H1 (cell line): ENCODE measurements at regions not wholly inside any gene's neighbourhood (a gene's known extent, or its start where the extent isn't known, plus 50 kb on each side); places are given as distances from the start of the nearest gene placed in this dataset.

Experiments used
- CTCF ChIA-PET: fragments of 300-600 bp; sonication (Branson Sonifier 250); formaldehyde crosslinking; loops from one replicate; lab custom pipeline; 2021; ENCODE audit not compliant: partially characterized antibody; lab: Charles Lee
- POLR2A ChIA-PET: fragments of 300-600 bp; sonication (Branson Sonifier 250); formaldehyde crosslinking; loops from one replicate; lab custom pipeline; 2021; ENCODE audit warnings: inconsistent platforms; ENCODE audit not compliant: partially characterized antibody; lab: Charles Lee
- DNase-seq, 2 experiments: peaks; one replicate each; pipeline versions ENCODE4 v3.0.0 to v3.0.0-alpha.2; 2010 to 2022; ENCODE audit warnings: low spot score in 2 of 2, low read depth in 1 of 2, mixed read lengths in 1 of 2
- FAIRE-seq: peaks from 2 replicates; lab custom pipeline; 2011; peaks lifted over from hg19 to GRCh38; lab: Jason Lieb, UNC
- H2AFZ ChIP-seq: 2 replicates; pipeline ENCODE4 v1.8.1; 2012; ENCODE audit warnings: low read length, inconsistent platforms
- H2AK5ac ChIP-seq: 2 replicates; pipeline ENCODE4 v1.6.1; 2013; ENCODE audit warnings: low read depth, low read length
- H2BK120ac ChIP-seq: replicated peaks from 2 replicates; pipeline ENCODE3; 2013; ENCODE audit warnings: low read depth, low read length, inconsistent platforms
- H2BK12ac ChIP-seq: 2 replicates; pipeline ENCODE4 v1.6.1; 2013; ENCODE audit warnings: low read depth, low read length
- H2BK15ac ChIP-seq: 2 replicates; pipeline ENCODE4 v1.6.1; 2013; ENCODE audit warnings: low read length
- H2BK20ac ChIP-seq: 2 replicates; pipeline ENCODE4 v1.6.1; 2013; ENCODE audit warnings: low read length
- H2BK5ac ChIP-seq: 2 replicates; pipeline ENCODE4 v1.6.1; 2013; ENCODE audit warnings: low read depth, low read length
- H3K14ac ChIP-seq: 2 replicates; pipeline ENCODE4 v1.6.1; 2013; ENCODE audit warnings: inconsistent platforms; ENCODE audit not compliant: insufficient read length
- H3K18ac ChIP-seq: 2 replicates; pipeline ENCODE4 v1.6.1; 2013; ENCODE audit warnings: low read length; ENCODE audit errors: extremely low read depth
- H3K23ac ChIP-seq: 2 replicates; pipeline ENCODE4 v1.6.1; 2013; ENCODE audit warnings: inconsistent platforms; ENCODE audit not compliant: insufficient read length
- H3K23me2 ChIP-seq: 2 replicates; pipeline ENCODE4 v1.6.1; 2013; ENCODE audit warnings: low read depth, low read length
- H3K27ac ChIP-seq: 2 replicates; pipeline ENCODE4 v1.6.1; 2011; ENCODE audit warnings: low read depth, low read length, inconsistent platforms
- H3K27me3 ChIP-seq, 4 experiments: replicated peaks in 1 of 4; 1 replicate in 1 of 4; 2 replicates in 3 of 4; pipeline versions ENCODE4 v1.6.1 to v1.8.1; 2011 to 2013; ENCODE audit warnings: low read length in 3 of 4, mild to moderate bottlenecking in 3 of 4, inconsistent platforms in 2 of 4, mixed read lengths in 2 of 4, moderate library complexity in 1 of 4; ENCODE audit not compliant: control insufficient read depth in 3 of 4, insufficient read depth in 3 of 4; ENCODE audit errors: extremely low read depth in 1 of 4
- H3K36me3 ChIP-seq, 4 experiments: 2 replicates each; pipeline versions ENCODE4 v1.6.1 to v1.8.1; 2011 to 2013; ENCODE audit warnings: mild to moderate bottlenecking in 4 of 4, low read length in 3 of 4, moderate library complexity in 2 of 4, control low read depth in 1 of 4, inconsistent platforms in 1 of 4; ENCODE audit not compliant: insufficient read depth in 4 of 4, control insufficient read depth in 2 of 4
- H3K4ac ChIP-seq: replicated peaks from 2 replicates; pipeline ENCODE3; 2013; ENCODE audit warnings: low read length, low read depth, mixed read lengths, inconsistent platforms; ENCODE audit not compliant: insufficient read length
- H3K4me1 ChIP-seq, 4 experiments: replicated peaks in 1 of 4; 1 replicate in 1 of 4; 2 replicates in 3 of 4; pipeline versions ENCODE4 v1.6.1 to v1.8.1; 2011 to 2013; ENCODE audit warnings: low read length in 3 of 4, inconsistent platforms in 2 of 4, mixed read lengths in 1 of 4; ENCODE audit not compliant: insufficient read depth in 4 of 4, control insufficient read depth in 3 of 4
- H3K4me2 ChIP-seq, 2 experiments: 2 replicates each; pipeline versions ENCODE4 v1.6.1 to v1.8.1; 2011 to 2013; ENCODE audit warnings: low read depth in 2 of 2, low read length in 2 of 2, control low read depth in 1 of 2, inconsistent platforms in 1 of 2, mild to moderate bottlenecking in 1 of 2; ENCODE audit not compliant: insufficient read depth in 1 of 2
- H3K4me3 ChIP-seq, 4 experiments: fragments of 200-600, 300-600 bp in 1 of 4; sonication (generic), shearing (Covaris generic), sonication (Bioruptor Twin) in 1 of 4; 2 replicates each; pipeline versions ENCODE4 v1.5.1 to v1.8.1; 2011 to 2016; ENCODE audit warnings: low read length in 4 of 4, low read depth in 3 of 4, control low read depth in 2 of 4, inconsistent platforms in 2 of 4, mild to moderate bottlenecking in 2 of 4, mixed read lengths in 1 of 4, moderate library complexity in 1 of 4; ENCODE audit not compliant: insufficient read depth in 2 of 4; ENCODE audit errors: extremely low read depth in 1 of 4
- H3K56ac ChIP-seq: replicated peaks from 2 replicates; pipeline ENCODE3; 2013; ENCODE audit warnings: low read depth, mild to moderate bottlenecking, mixed read lengths, low read length, inconsistent platforms; ENCODE audit not compliant: insufficient read length
- H3K79me1 ChIP-seq: 2 replicates; pipeline ENCODE4 v1.6.1; 2013; ENCODE audit warnings: low read depth, low read length, control low read depth
- H3K79me2 ChIP-seq, 2 experiments: 2 replicates each; pipeline versions ENCODE4 v1.6.1 to v1.8.1; 2012 to 2013; ENCODE audit warnings: low read length in 2 of 2, mild to moderate bottlenecking in 2 of 2, inconsistent platforms in 1 of 2; ENCODE audit not compliant: insufficient read depth in 2 of 2, control insufficient read depth in 1 of 2
- H3K9ac ChIP-seq, 4 experiments: replicated peaks in 1 of 4; 1 replicate in 1 of 4; 2 replicates in 3 of 4; pipeline versions ENCODE4 v1.6.1 to v1.8.1; 2011 to 2013; ENCODE audit warnings: low read depth in 3 of 4, low read length in 3 of 4, control low read depth in 2 of 4, mild to moderate bottlenecking in 2 of 4, moderate library complexity in 2 of 4, inconsistent platforms in 1 of 4; ENCODE audit errors: extremely low read depth in 1 of 4
- H3K9me3 ChIP-seq, 2 experiments: 2 replicates each; pipeline versions ENCODE4 v1.6.1 to v1.8.1; 2012 to 2013; ENCODE audit warnings: mild to moderate bottlenecking in 2 of 2, moderate library complexity in 2 of 2, control low read depth in 1 of 2, inconsistent platforms in 1 of 2, low read depth in 1 of 2, low read length in 1 of 2, mixed read lengths in 1 of 2; ENCODE audit not compliant: insufficient read depth in 2 of 2
- H4K20me1 ChIP-seq, 2 experiments: replicated peaks in 1 of 2; 2 replicates each; pipeline versions ENCODE3 to v1.8.1; 2011 to 2013; ENCODE audit warnings: inconsistent platforms in 2 of 2, low read length in 2 of 2, mild to moderate bottlenecking in 1 of 2; ENCODE audit not compliant: insufficient read depth in 2 of 2, control insufficient read depth in 1 of 2
- H4K5ac ChIP-seq: 2 replicates; pipeline ENCODE4 v1.6.1; 2013; ENCODE audit warnings: low read length, low read depth, mixed read lengths, inconsistent platforms; ENCODE audit not compliant: insufficient read length
- H4K8ac ChIP-seq: 2 replicates; pipeline ENCODE4 v1.8.0; 2013; ENCODE audit warnings: mild to moderate bottlenecking, moderate library complexity, low read length, inconsistent platforms; ENCODE audit not compliant: insufficient read depth; ENCODE audit errors: extremely low read depth
- H4K91ac ChIP-seq: replicated peaks from 2 replicates; pipeline ENCODE3; 2013; ENCODE audit warnings: low read length, mixed read lengths, inconsistent platforms; ENCODE audit not compliant: insufficient read length
- CTBP2 ChIP-seq: IDR thresholded peaks from 2 replicates; pipeline ENCODE4 v1.7.0; 2011; ENCODE audit warnings: borderline replicate concordance, mild to moderate bottlenecking, moderate library complexity, mixed read lengths, low read length; ENCODE audit not compliant: insufficient read depth, insufficient read length
- POU5F1 ChIP-seq: IDR thresholded peaks from 2 replicates; pipeline ENCODE4 v1.6.1; 2011; ENCODE audit warnings: low read depth, mild to moderate bottlenecking, low read length, moderate library complexity
- WGBS, 2 experiments: shearing (Covaris generic) in 1 of 2; methylation state at CpG; one replicate each; pipeline versions ENCODE4 v1.1.6 to v1.1.7; 2013 to 2015; ENCODE audit warnings: low lambda C conversion rate in 2 of 2, mixed read lengths in 2 of 2, inconsistent platforms in 1 of 2, low coverage in 1 of 2, missing lambda C conversion rate in 1 of 2; ENCODE audit not compliant: insufficient replicate concordance in 2 of 2, insufficient coverage in 1 of 2, insufficient read length in 1 of 2; ENCODE audit errors: extremely low coverage in 1 of 2, missing lambda C conversion rate in 1 of 2; 5-methylcytosine and 5-hydroxymethylcytosine counted together
- TF ChIP-seq, protein P1 (sequence below): IDR thresholded peaks from 2 replicates; pipeline ENCODE4 v1.6.1; 2012; ENCODE audit warnings: inconsistent platforms
- TF ChIP-seq, protein P2 (sequence below): IDR thresholded peaks from 2 replicates; pipeline ENCODE4 v1.6.1; 2012; ENCODE audit warnings: inconsistent platforms

DNA sequence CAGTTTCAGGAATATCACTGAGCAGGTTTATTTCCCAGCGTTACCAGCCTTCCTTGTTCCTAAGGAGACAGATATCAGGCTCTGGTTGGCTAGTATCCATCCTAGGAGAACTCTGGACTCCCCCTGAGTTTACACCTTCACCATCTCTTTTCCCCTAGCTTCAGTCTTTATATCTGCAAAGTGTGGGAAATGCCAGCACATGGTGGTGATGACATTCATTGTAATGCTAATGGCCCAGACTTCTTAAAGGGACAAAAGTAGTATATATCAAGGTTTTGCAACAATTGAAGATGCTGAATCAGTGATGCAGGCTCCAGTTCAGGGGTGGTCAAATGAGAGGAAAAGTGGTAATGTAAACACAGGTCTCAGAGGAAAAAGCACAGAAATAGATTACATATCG is 224.3 kb upstream of the SYNDIG1 start:
- H3K27me3 ChIP-seq: no peaks in the 10 kb centered on the region
- no peak for DNase-seq
- H2BK12ac ChIP-seq: no peak overlapping the region
- H3K14ac ChIP-seq: no peak overlapping the region
- peaks cover 0 to 2% of the 10 kb centered on the region in 2 experiments for H4K20me1 ChIP-seq
- H3K4me1 ChIP-seq: no peaks in the 10 kb centered on the region
- POLR2A ChIA-PET: no interaction called here
- WGBS, 2 experiments: 75% methylated on average over 2 of the region's 2 CpGs; no CpG with 5 or more reads in 1 of the 2 experiments
- 0 out of 4 replicates have a peak, but pooled peaks cover 0 to 2% of the 10 kb centered on the region in 2 experiments for H3K9me3 ChIP-seq
- H3K79me1 ChIP-seq: no peaks in the 10 kb centered on the region
- no peak overlapping the region for H2BK5ac ChIP-seq
- no peak overlapping the region for H2AFZ ChIP-seq
- no peak overlapping the region for H2BK20ac ChIP-seq
- H3K56ac ChIP-seq: no peak overlapping the region
- H3K23me2 ChIP-seq: no peaks in the 10 kb centered on the region
- H4K8ac ChIP-seq: no peak overlapping the region
- no peaks in the 10 kb centered on the region for H3K79me2 ChIP-seq
- H2AK5ac ChIP-seq: no peak overlapping the region
- H3K27ac ChIP-seq: no peak overlapping the region
- H2BK120ac ChIP-seq: no peak overlapping the region
- no peak for FAIRE-seq
- H3K18ac ChIP-seq: no peak overlapping the region
- CTCF ChIA-PET: interaction anchor here (1.6 kb wide), 1 partner anchor 12 kb away, joined by 5 read pairs; no protein-coding TSS in a partner anchor
- no peak overlapping the region for H3K4me2 ChIP-seq
- no peak overlapping the region for H3K4me3 ChIP-seq
- no peak overlapping the region for H3K23ac ChIP-seq
- H3K9ac ChIP-seq: no peak overlapping the region
- TF ChIP-seq, protein P1, sequence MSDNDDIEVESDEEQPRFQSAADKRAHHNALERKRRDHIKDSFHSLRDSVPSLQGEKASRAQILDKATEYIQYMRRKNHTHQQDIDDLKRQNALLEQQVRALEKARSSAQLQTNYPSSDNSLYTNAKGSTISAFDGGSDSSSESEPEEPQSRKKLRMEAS: peak; percentile 75
- TF ChIP-seq, protein P2, sequence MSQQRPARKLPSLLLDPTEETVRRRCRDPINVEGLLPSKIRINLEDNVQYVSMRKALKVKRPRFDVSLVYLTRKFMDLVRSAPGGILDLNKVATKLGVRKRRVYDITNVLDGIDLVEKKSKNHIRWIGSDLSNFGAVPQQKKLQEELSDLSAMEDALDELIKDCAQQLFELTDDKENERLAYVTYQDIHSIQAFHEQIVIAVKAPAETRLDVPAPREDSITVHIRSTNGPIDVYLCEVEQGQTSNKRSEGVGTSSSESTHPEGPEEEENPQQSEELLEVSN: peak; percentile 88
- no peak for TF ChIP-seq CTBP2
- TF ChIP-seq POU5F1: 0 out of 2 replicates have a peak, but pooled peaks have one; percentile 63
- TF ChIP-seq, all 59 proteins: peak for 3
- Histone ChIP-seq H3K4ac (no peak overlapping the region), H4K91ac (no peak overlapping the region), H2BK15ac (no peak overlapping the region), H3K36me3 (no peaks in the 10 kb centered on the region), H4K5ac (no peak overlapping the region)
